Activated CD4-positive, alpha-beta T cell treated with anti-CD3 and anti-CD28 coated beads, Interleukin-10, Interleukin-2, amounts not matched to agents 100 ng/mL and 50 ng/mL, durations not matched to agents 16 hours and 8 hours (primary cell): ENCODE measurements at regions not wholly inside any gene's neighbourhood (a gene's known extent, or its start where the extent isn't known, plus 50 kb on each side); places are given as distances from the start of the nearest gene placed in this dataset.

Source experiments
- DNase-seq: peaks from one replicate; pipeline ENCODE4 v3.0.0-alpha.2; 2020

GRCh38 chr13:84686458-84686857 lies 804.2 kb upstream of the SLITRK1 start:
- no peak for DNase-seq

GRCh38 chr13:84684804-84685203 lies 802.5 kb upstream of the SLITRK1 start:
- no peak for DNase-seq

GRCh38 chr13:84684048-84684662 lies 801.9 kb upstream of the SLITRK1 start:
- no peak for DNase-seq

- no peak for DNase-seq
Observed at GRCh38 chr13:84683448-84683847, 801.2 kb upstream of the SLITRK1 start.

- no peak for DNase-seq
Observed at GRCh38 chr13:84677836-84678235, 795.6 kb upstream of the SLITRK1 start.

GRCh38 chr13:84672616-84673015 lies 790.3 kb upstream of the SLITRK1 start:
- DNase-seq, result no peak

GRCh38 chr13:84670245-84670644 lies 788.0 kb upstream of the SLITRK1 start:
- DNase-seq, result no peak

- DNase-seq, result no peak
Observed at GRCh38 chr13:84668637-84669036, 786.4 kb upstream of the SLITRK1 start.

GRCh38 chr13:84662491-84662890 lies 780.2 kb upstream of the SLITRK1 start:
- DNase-seq, result no peak

GRCh38 chr13:84661718-84662117 lies 779.4 kb upstream of the SLITRK1 start:
- no peak for DNase-seq

- DNase-seq, result no peak
Observed at GRCh38 chr13:84659359-84659661, 777.0 kb upstream of the SLITRK1 start.

- no peak for DNase-seq
Observed at GRCh38 chr13:84658491-84659358, 776.5 kb upstream of the SLITRK1 start.

- no peak for DNase-seq
Observed at GRCh38 chr13:84655677-84656076, 773.4 kb upstream of the SLITRK1 start.

GRCh38 chr13:84654654-84655275 lies 772.5 kb upstream of the SLITRK1 start:
- no peak for DNase-seq

GRCh38 chr13:84653915-84654534 lies 771.8 kb upstream of the SLITRK1 start:
- no peak for DNase-seq

- no peak for DNase-seq
Observed at GRCh38 chr13:84651705-84652104, 769.4 kb upstream of the SLITRK1 start.

- no peak for DNase-seq
Observed at GRCh38 chr13:84651288-84651687, 769.0 kb upstream of the SLITRK1 start.

- no peak for DNase-seq
Observed at GRCh38 chr13:84649853-84650252, 767.6 kb upstream of the SLITRK1 start.

- DNase-seq, result no peak
Observed at GRCh38 chr13:84648069-84648640, 765.9 kb upstream of the SLITRK1 start.

GRCh38 chr13:84646957-84647356 lies 764.7 kb upstream of the SLITRK1 start:
- no peak for DNase-seq

- no peak for DNase-seq
Observed at GRCh38 chr13:84645196-84646012, 763.1 kb upstream of the SLITRK1 start.

GRCh38 chr13:84641491-84641890 lies 759.2 kb upstream of the SLITRK1 start:
- DNase-seq, result no peak
